Adrenal gland (tissue), 9 donors: ENCODE measurements at regions not wholly inside any gene's neighbourhood (a gene's known extent, or its start where the extent isn't known, plus 50 kb on each side); places are given as distances from the start of the nearest gene placed in this dataset.

Experiments used
- DNase-seq, 7 donors: peaks; one replicate each; pipeline ENCODE4 v3.0.0-alpha.2; 2019 to 2020
- H3K27ac ChIP-seq, 5 donors: fragments of 200-600 bp; sonication (generic) in 4 of 5; 1 replicate in 3 of 5; 2 replicates in 2 of 5; pipeline versions ENCODE4 v1.5.1 to v1.8.0; 2016 to 2020; ENCODE audit warnings: mild to moderate bottlenecking in 1 of 5
- H3K27me3 ChIP-seq: fragments of 200-600 bp; 2 replicates; pipeline ENCODE4 v1.8.0; 2021
- H3K36me3 ChIP-seq, 2 donors: fragments of 200-600 bp; replicated peaks in 1 of 2; 1 replicate in 1 of 2; 2 replicates in 1 of 2; pipeline versions ENCODE4 v1.5.1 to v1.8.0; 2018 to 2022
- H3K4me1 ChIP-seq, 2 donors: fragments of 200-600 bp; replicated peaks in 1 of 2; 1 replicate in 1 of 2; 2 replicates in 1 of 2; pipeline versions ENCODE4 v1.5.1 to v1.8.0; 2018 to 2021
- H3K4me3 ChIP-seq, 4 donors: fragments of 200-600 bp; sonication (generic) in 3 of 4; one replicate each; pipeline ENCODE4 v1.5.1; 2016 to 2018
- H3K9me3 ChIP-seq, 3 donors: fragments of 200-600 bp; sonication (generic) in 1 of 3; replicated peaks in 1 of 3; 1 replicate in 2 of 3; 2 replicates in 1 of 3; pipeline versions ENCODE4 v1.5.1 to v1.8.0; 2016 to 2021
- CTCF ChIP-seq, 6 experiments: fragments of 450-650 bp in 4 of 6; fragments of 200-600 bp in 2 of 6; sonication (generic) in 1 of 6; IDR thresholded peaks; 1 replicate in 5 of 6; 2 replicates in 1 of 6; pipeline versions ENCODE4 v1.5.1 to v1.8.0; 2016 to 2021; ENCODE audit warnings: antibody characterized with exemption in 6 of 6, mild to moderate bottlenecking in 2 of 6, moderate library complexity in 1 of 6
- POLR2A ChIP-seq, 2 donors: fragments of 450-650 bp; IDR thresholded peaks; one replicate each; pipeline ENCODE4 v1.6.1; 2017; ENCODE audit warnings: antibody characterized with exemption in 2 of 2, mild to moderate bottlenecking in 2 of 2, moderate library complexity in 1 of 2
- WGBS, 4 donors: extraction: QIAGEN DNeasy Blood & Tissue Kit in 2 of 4; methylation state at CpG; one replicate each; pipeline versions ENCODE4 v1.1.5 to v1.1.7; 2013 to 2017; 5-methylcytosine and 5-hydroxymethylcytosine counted together
- intact Hi-C, 2 donors: fragments of 100-400 bp; cut with DNase I; formaldehyde crosslinking; loops; one replicate each; pipeline versions ENCODE4 v1.14.1 to v1.15.0; 2022 to 2023
- donor health status: healthy with polysubstance abuse.
- donor health status: Bipolar disorder and iron deficiency.
- donor health status: DM: yes; HTN: yes; CAD: no.
- donor health status: DM: no; HTN: no; CAD: no.
- donor health status: DM: no; HTN: no; CAD: no.

GRCh38 chr3:69500604-69501003 lies 114.7 kb upstream of the FRMD4B start:
- Histone ChIP-seq H3K9me3 (no peaks in the 10 kb centered on the region), H3K4me3 (no peak overlapping the region), H3K27me3 (no peaks in the 10 kb centered on the region), H3K36me3 (no peaks in the 10 kb centered on the region), H3K27ac (peak overlapping the region in 2 of 5 donors; percentile 37 to 68), H3K4me1 (peaks cover 0 to 9% of the 10 kb centered on the region in 2 donors)
- intact Hi-C loops = no loop called here
- TF ChIP-seq POLR2A (IDR thresholded peaks at IDR 0.05) (no peak), CTCF (IDR thresholded peaks at IDR 0.05) (no peak)
- peak in 5 of 7 donors; percentile 23 to 55 (median 26) for DNase-seq
- WGBS, 4 donors = 67 to 83% (median 75%) methylated on average over 5 of the region's 5 CpGs

- Histone ChIP-seq H3K9me3 (no peaks in the 10 kb centered on the region), H3K36me3 (no peaks in the 10 kb centered on the region), H3K27me3 (no peaks in the 10 kb centered on the region), H3K4me1 (peaks cover 0 to 9% of the 10 kb centered on the region in 2 donors), H3K4me3 (no peak overlapping the region), H3K27ac (peak overlapping the region in 2 of 5 donors; percentile 37 to 68)
- TF ChIP-seq POLR2A (IDR thresholded peaks at IDR 0.05) (no peak), CTCF (IDR thresholded peaks at IDR 0.05) (no peak)
- DNase-seq = peak in 6 of 7 donors; percentile 23 to 78 (median 46)
- intact Hi-C loops = no loop called here
- 34 to 55% (median 51%) methylated on average over 9 of the region's 9 CpGs for WGBS, 4 donors
Measured at GRCh38 chr3:69499899-69500421, 114.1 kb upstream of the FRMD4B start.

GRCh38 chr3:69499422-69499821 lies 113.5 kb upstream of the FRMD4B start:
- intact Hi-C loops = no loop called here
- no peak for DNase-seq
- Histone ChIP-seq H3K36me3 (no peaks in the 10 kb centered on the region), H3K4me1 (peaks cover 0 to 9% of the 10 kb centered on the region in 2 donors), H3K4me3 (no peak overlapping the region), H3K9me3 (no peaks in the 10 kb centered on the region), H3K27ac (peak overlapping the region in 2 of 5 donors; percentile 37 to 68), H3K27me3 (no peaks in the 10 kb centered on the region)
- TF ChIP-seq CTCF (IDR thresholded peaks at IDR 0.05) (no peak), POLR2A (IDR thresholded peaks at IDR 0.05) (no peak)
- WGBS, 4 donors = 60 to 79% (median 77%) methylated on average over 3 of the region's 3 CpGs

GRCh38 chr3:69496856-69497255 lies 111.0 kb upstream of the FRMD4B start:
- H3K9me3 ChIP-seq = no peaks in the 10 kb centered on the region
- WGBS, 4 donors = 71 to 84% (median 80%) methylated on average over 3 of the region's 3 CpGs
- no peak overlapping the region for H3K4me3 ChIP-seq
- H3K4me1 ChIP-seq = peaks cover 0 to 9% of the 10 kb centered on the region in 2 donors
- TF ChIP-seq POLR2A (IDR thresholded peaks at IDR 0.05) = no peak
- no peak for TF ChIP-seq CTCF (IDR thresholded peaks at IDR 0.05)
- no peak for DNase-seq
- no peaks in the 10 kb centered on the region for H3K36me3 ChIP-seq
- no peak overlapping the region for H3K27ac ChIP-seq
- intact Hi-C loops = no loop called here
- no peaks in the 10 kb centered on the region for H3K27me3 ChIP-seq
